ENCODE measurements at regions not wholly inside any gene's neighbourhood (a gene's known extent, or its start where the extent isn't known, plus 50 kb on each side); places are given as distances from the start of the nearest gene placed in this dataset.

DNA sequence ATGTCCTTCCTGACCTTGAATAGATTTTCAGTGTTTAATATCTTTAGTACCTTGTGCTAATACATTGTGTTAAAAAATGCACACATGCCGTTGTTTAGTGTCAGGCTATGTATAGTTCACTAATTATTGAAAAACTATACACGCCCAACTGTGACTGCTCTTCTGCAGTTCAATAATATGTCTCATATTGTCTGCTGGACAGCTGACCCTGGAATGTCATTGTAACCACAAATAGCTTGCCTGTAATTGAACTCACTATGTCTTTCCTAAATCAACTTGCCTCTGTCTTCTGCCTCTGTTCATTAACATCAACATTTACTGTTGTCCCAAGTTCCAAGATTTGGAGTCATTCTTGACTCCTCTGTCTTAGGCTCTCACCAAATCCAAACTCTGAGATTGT is 114.5 kb downstream of the TMA16 start:
- TF ChIP-seq SP1 (IDR thresholded peaks at IDR 0.05; ENCODE audit: low read depth, low read length) = no peak
- TF ChIP-seq, protein P1, sequence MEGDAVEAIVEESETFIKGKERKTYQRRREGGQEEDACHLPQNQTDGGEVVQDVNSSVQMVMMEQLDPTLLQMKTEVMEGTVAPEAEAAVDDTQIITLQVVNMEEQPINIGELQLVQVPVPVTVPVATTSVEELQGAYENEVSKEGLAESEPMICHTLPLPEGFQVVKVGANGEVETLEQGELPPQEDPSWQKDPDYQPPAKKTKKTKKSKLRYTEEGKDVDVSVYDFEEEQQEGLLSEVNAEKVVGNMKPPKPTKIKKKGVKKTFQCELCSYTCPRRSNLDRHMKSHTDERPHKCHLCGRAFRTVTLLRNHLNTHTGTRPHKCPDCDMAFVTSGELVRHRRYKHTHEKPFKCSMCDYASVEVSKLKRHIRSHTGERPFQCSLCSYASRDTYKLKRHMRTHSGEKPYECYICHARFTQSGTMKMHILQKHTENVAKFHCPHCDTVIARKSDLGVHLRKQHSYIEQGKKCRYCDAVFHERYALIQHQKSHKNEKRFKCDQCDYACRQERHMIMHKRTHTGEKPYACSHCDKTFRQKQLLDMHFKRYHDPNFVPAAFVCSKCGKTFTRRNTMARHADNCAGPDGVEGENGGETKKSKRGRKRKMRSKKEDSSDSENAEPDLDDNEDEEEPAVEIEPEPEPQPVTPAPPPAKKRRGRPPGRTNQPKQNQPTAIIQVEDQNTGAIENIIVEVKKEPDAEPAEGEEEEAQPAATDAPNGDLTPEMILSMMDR (IDR thresholded peaks at IDR 0.05; ENCODE audit: control extremely low read depth in 1 of 3, insufficient read depth in 1 of 3, low read depth in 1 of 3, low read length in 3 of 3) = no peak
- no peak for TF ChIP-seq BCL11A (IDR thresholded peaks at IDR 0.05; ENCODE audit: low read depth in 2 of 2, low read length in 2 of 2)
- TF ChIP-seq YY1 (IDR thresholded peaks at IDR 0.05; ENCODE audit: low read depth, low read length) = no peak
- TF ChIP-seq CHD1 (IDR thresholded peaks at IDR 0.05; ENCODE audit: low read depth, low read length) = no peak
- no peak for TF ChIP-seq JUND (IDR thresholded peaks at IDR 0.05; ENCODE audit: low read length)
- TF ChIP-seq, protein P2, sequence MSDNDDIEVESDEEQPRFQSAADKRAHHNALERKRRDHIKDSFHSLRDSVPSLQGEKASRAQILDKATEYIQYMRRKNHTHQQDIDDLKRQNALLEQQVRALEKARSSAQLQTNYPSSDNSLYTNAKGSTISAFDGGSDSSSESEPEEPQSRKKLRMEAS (IDR thresholded peaks at IDR 0.05) = no peak
- no peak for TF ChIP-seq GABPA (IDR thresholded peaks at IDR 0.05; ENCODE audit: borderline replicate concordance, insufficient read depth, low read length)
- TF ChIP-seq GTF2F1 (IDR thresholded peaks at IDR 0.05; ENCODE audit: borderline replicate concordance, low read depth, low read length) = no peak
- TF ChIP-seq KDM5A (IDR thresholded peaks at IDR 0.05; ENCODE audit: low read length) = no peak
- TF ChIP-seq EP300 (IDR thresholded peaks at IDR 0.05; ENCODE audit: borderline replicate concordance in 1 of 2, low read depth in 2 of 2, low read length in 2 of 2) = no peak
- no peak for TF ChIP-seq POLR2AphosphoS5 (IDR thresholded peaks at IDR 0.05; ENCODE audit: low read depth, low read length)
- no peak for TF ChIP-seq EGR1 (IDR thresholded peaks at IDR 0.05; ENCODE audit: borderline replicate concordance, low read depth, low read length)

Measured in H1 (cell line).